ENCODE measurements at regions not wholly inside any gene's neighbourhood (a gene's known extent, or its start where the extent isn't known, plus 50 kb on each side); places are given as distances from the start of the nearest gene placed in this dataset.

- Mint-ChIP-seq H3K27ac (no peak overlapping the region), H3K9me3 (peaks cover 0 to 2% of the 10 kb centered on the region in 2 donors), H3K4me3 (no peak overlapping the region), H3K4me1 (peaks cover 0 to 14% of the 10 kb centered on the region in 2 donors), H3K36me3 (no peaks in the 10 kb centered on the region), H3K27me3 (ENCODE audit: low read depth in 2 of 2) (peaks cover 0 to 3% of the 10 kb centered on the region in 2 donors)
- Histone ChIP-seq H3K27ac (ENCODE audit: low read length) (no peak overlapping the region), H3K27me3 (ENCODE audit: control insufficient read depth, insufficient read depth, low read length) (no peaks in the 10 kb centered on the region), H3K4me3 (ENCODE audit: low read length) (no peak overlapping the region), H3K9me3 (ENCODE audit: control insufficient read depth, insufficient read depth, low read length) (peaks cover 3% of the 10 kb centered on the region), H3K36me3 (ENCODE audit: control insufficient read depth, insufficient read depth, low read length) (no peaks in the 10 kb centered on the region), H3K4me1 (ENCODE audit: control insufficient read depth, insufficient read depth, low read length) (no peaks in the 10 kb centered on the region)
- ATAC-seq = no peak
- TF ChIP-seq CTCF (IDR thresholded peaks at IDR 0.05) = no peak
- intact Hi-C loops (cut with micrococcal nuclease) = no loop called here
- 100% methylated on average over 1 of the region's 1 CpG for WGBS (ENCODE audit: insufficient coverage)
- DNase-seq = no peak
Observed at GRCh38 chr5:54721116-54721515, 203.6 kb downstream of the SNX18 start.

- ATAC-seq = no peak
- no peak overlapping the region for H3K27ac Mint-ChIP-seq
Observed at GRCh38 chr5:54720341-54720740, 202.8 kb downstream of the SNX18 start.

GRCh38 chr5:54719384-54720283, 202.1 kb downstream of the SNX18 start:
- no peak for DNase-seq
- Histone ChIP-seq H3K36me3 (ENCODE audit: control insufficient read depth, insufficient read depth, low read length) (no peaks in the 10 kb centered on the region), H3K27ac (ENCODE audit: low read length) (no peak overlapping the region), H3K4me1 (ENCODE audit: control insufficient read depth, insufficient read depth, low read length) (no peaks in the 10 kb centered on the region), H3K27me3 (ENCODE audit: control insufficient read depth, insufficient read depth, low read length) (no peaks in the 10 kb centered on the region), H3K4me3 (ENCODE audit: low read length) (no peak overlapping the region), H3K9me3 (ENCODE audit: control insufficient read depth, insufficient read depth, low read length) (peaks cover 3% of the 10 kb centered on the region)
- no peak for ATAC-seq
- intact Hi-C loops (cut with micrococcal nuclease) = no loop called here
- H3K4me1 Mint-ChIP-seq = peaks cover 0 to 10% of the 10 kb centered on the region in 2 donors
- peaks cover 0 to 7% of the 10 kb centered on the region in 2 donors for H3K27me3 Mint-ChIP-seq (ENCODE audit: low read depth in 2 of 2)
- H3K27ac Mint-ChIP-seq = no peak overlapping the region
- H3K9me3 Mint-ChIP-seq = peaks cover 0 to 2% of the 10 kb centered on the region in 2 donors
- WGBS (ENCODE audit: insufficient coverage) = 88% methylated on average over 6 of the region's 7 CpGs
- no peaks in the 10 kb centered on the region for H3K36me3 Mint-ChIP-seq
- H3K4me3 Mint-ChIP-seq = no peak overlapping the region
- TF ChIP-seq CTCF (IDR thresholded peaks at IDR 0.05) = no peak

More at GRCh38 chr5:54720341-54720740, 202.8 kb downstream of the SNX18 start:
- H3K4me3 Mint-ChIP-seq = no peak overlapping the region
- peaks cover 3% of the 10 kb centered on the region for H3K9me3 ChIP-seq (ENCODE audit: control insufficient read depth, insufficient read depth, low read length)
- no peak overlapping the region for H3K4me3 ChIP-seq (ENCODE audit: low read length)
- DNase-seq = no peak
- no peak for TF ChIP-seq CTCF (IDR thresholded peaks at IDR 0.05)
- peaks cover 0 to 14% of the 10 kb centered on the region in 2 donors for H3K4me1 Mint-ChIP-seq
- peaks cover 0 to 2% of the 10 kb centered on the region in 2 donors for H3K9me3 Mint-ChIP-seq
- no peaks in the 10 kb centered on the region for H3K36me3 ChIP-seq (ENCODE audit: control insufficient read depth, insufficient read depth, low read length)
- no peaks in the 10 kb centered on the region for H3K36me3 Mint-ChIP-seq
- H3K27me3 ChIP-seq (ENCODE audit: control insufficient read depth, insufficient read depth, low read length) = no peaks in the 10 kb centered on the region
- H3K27ac ChIP-seq (ENCODE audit: low read length) = no peak overlapping the region
- peaks cover 0 to 6% of the 10 kb centered on the region in 2 donors for H3K27me3 Mint-ChIP-seq (ENCODE audit: low read depth in 2 of 2)
- no peaks in the 10 kb centered on the region for H3K4me1 ChIP-seq (ENCODE audit: control insufficient read depth, insufficient read depth, low read length)
- intact Hi-C loops (cut with micrococcal nuclease) = no loop called here
- WGBS (ENCODE audit: insufficient coverage) = 87% methylated on average over 3 of the region's 3 CpGs
